ENCODE measurements at regions not wholly inside any gene's neighbourhood (a gene's known extent, or its start where the extent isn't known, plus 50 kb on each side); places are given as distances from the start of the nearest gene placed in this dataset.

DNA sequence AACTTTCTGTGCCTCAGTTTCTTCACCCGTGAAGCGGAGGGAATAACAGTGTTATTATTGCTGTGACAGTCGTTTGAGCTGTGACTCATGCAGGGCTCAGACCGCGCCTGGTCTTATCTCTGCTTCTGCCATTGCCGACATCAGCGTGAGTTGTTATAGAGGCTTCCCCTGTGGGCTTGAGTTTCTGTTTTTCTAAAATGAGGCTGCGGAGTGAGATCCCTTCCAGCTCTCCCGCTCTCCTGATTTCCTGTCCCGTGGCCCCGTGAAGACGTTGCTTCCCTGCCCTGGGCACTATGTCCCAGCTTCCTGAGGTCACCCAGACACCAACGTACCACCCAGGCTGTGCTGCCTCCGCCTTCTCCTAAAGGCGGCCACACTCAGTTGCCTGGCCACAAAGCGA lies 278.5 kb downstream of the BMP7 start:
- TF ChIP-seq RBBP5 (conservative IDR thresholded peaks at IDR 0.05) (no peak), MLLT1 (IDR thresholded peaks at IDR 0.05) (no peak), MXI1 (IDR thresholded peaks at IDR 0.05; ENCODE audit: low read depth, low read length) (no peak), ATF7 (IDR thresholded peaks at IDR 0.05; ENCODE audit: low read depth) (no peak), FOS (IDR thresholded peaks at IDR 0.05; ENCODE audit: borderline replicate concordance, extremely low read depth, insufficient read length) (no peak), CEBPB (IDR thresholded peaks at IDR 0.05; ENCODE audit: borderline replicate concordance in 1 of 2, low read depth in 2 of 2, low read length in 2 of 2) (no peak), CREB1 (IDR thresholded peaks at IDR 0.05; ENCODE audit: low read depth) (no peak), BRCA1 (IDR thresholded peaks at IDR 0.05; ENCODE audit: low read depth, low read length) (no peak), TCF12 (IDR thresholded peaks at IDR 0.05; ENCODE audit: low read depth, low read length) (no peak), TARDBP (IDR thresholded peaks at IDR 0.05; ENCODE audit: borderline replicate concordance) (no peak), LARP7 (IDR thresholded peaks at IDR 0.05) (no peak)
- TF ChIP-seq, protein P1, sequence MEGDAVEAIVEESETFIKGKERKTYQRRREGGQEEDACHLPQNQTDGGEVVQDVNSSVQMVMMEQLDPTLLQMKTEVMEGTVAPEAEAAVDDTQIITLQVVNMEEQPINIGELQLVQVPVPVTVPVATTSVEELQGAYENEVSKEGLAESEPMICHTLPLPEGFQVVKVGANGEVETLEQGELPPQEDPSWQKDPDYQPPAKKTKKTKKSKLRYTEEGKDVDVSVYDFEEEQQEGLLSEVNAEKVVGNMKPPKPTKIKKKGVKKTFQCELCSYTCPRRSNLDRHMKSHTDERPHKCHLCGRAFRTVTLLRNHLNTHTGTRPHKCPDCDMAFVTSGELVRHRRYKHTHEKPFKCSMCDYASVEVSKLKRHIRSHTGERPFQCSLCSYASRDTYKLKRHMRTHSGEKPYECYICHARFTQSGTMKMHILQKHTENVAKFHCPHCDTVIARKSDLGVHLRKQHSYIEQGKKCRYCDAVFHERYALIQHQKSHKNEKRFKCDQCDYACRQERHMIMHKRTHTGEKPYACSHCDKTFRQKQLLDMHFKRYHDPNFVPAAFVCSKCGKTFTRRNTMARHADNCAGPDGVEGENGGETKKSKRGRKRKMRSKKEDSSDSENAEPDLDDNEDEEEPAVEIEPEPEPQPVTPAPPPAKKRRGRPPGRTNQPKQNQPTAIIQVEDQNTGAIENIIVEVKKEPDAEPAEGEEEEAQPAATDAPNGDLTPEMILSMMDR (IDR thresholded peaks at IDR 0.05 in 2 of 3, conservative IDR thresholded peaks at IDR 0.05 in 1 of 3; ENCODE audit: control insufficient read depth in 2 of 3, extremely low read depth in 1 of 3, insufficient read depth in 1 of 3, low read depth in 3 of 3, low read length in 3 of 3) = no peak
